SU-DHL-6 (cell line): ENCODE measurements at regions not wholly inside any gene's neighbourhood (a gene's known extent, or its start where the extent isn't known, plus 50 kb on each side); places are given as distances from the start of the nearest gene placed in this dataset.

Experiments
- CTCF ChIP-seq: fragments of 200-600 bp; sonication (generic); IDR thresholded peaks from one replicate; pipeline ENCODE4 v1.5.1; 2017; ENCODE audit warnings: antibody characterized with exemption, mild to moderate bottlenecking, low read length, moderate library complexity; ENCODE audit not compliant: insufficient read depth, poor library complexity, severe bottlenecking
- EZH2phosphoT487 ChIP-seq: fragments of 200-600 bp; sonication (generic), shearing (Covaris generic); conservative IDR thresholded peaks from 2 replicates; pipeline ENCODE4 v1.6.1; 2018; ENCODE audit warnings: mild to moderate bottlenecking, antibody characterized with exemption, low read length, moderate library complexity, mixed read lengths

GRCh38 chr12:86613311-86613710, 357.1 kb upstream of the MGAT4C start:
- TF ChIP-seq CTCF (no peak), EZH2phosphoT487 (no peak)
